ENCODE measurements at regions not wholly inside any gene's neighbourhood (a gene's known extent, or its start where the extent isn't known, plus 50 kb on each side); places are given as distances from the start of the nearest gene placed in this dataset.

- H3K4me3 ChIP-seq (ENCODE audit: low read depth, low read length) = no peak overlapping the region
- no peak for DNase-seq (ENCODE audit: low read depth, low spot score)
- ChIA-PET CTCF (no interaction called here), POLR2A (no interaction called here)
- TF ChIP-seq CTCF (IDR thresholded peaks at IDR 0.05; ENCODE audit: insufficient read depth, low read length, missing control alignments) = no peak
These were observed 179.7 kb upstream of the LRRC7 start for GRCh38 chr1:69388044-69388443.

GRCh38 chr1:69400128-69400527 lies 167.6 kb upstream of the LRRC7 start:
- DNase-seq (ENCODE audit: low read depth, low spot score) = no peak
- CTCF ChIA-PET = no interaction called here
- POLR2A ChIA-PET = no interaction called here
- TF ChIP-seq CTCF (IDR thresholded peaks at IDR 0.05; ENCODE audit: insufficient read depth, low read length, missing control alignments) = no peak
- H3K4me3 ChIP-seq (ENCODE audit: low read depth, low read length) = no peak overlapping the region

GRCh38 chr1:69401879-69402278 lies 165.8 kb upstream of the LRRC7 start:
- ChIA-PET POLR2A (no interaction called here), CTCF (no interaction called here)
- H3K4me3 ChIP-seq (ENCODE audit: low read depth, low read length) = no peak overlapping the region
- no peak for TF ChIP-seq CTCF (IDR thresholded peaks at IDR 0.05; ENCODE audit: insufficient read depth, low read length, missing control alignments)
- no peak for DNase-seq (ENCODE audit: low read depth, low spot score)

- POLR2A ChIA-PET = no interaction called here
- no peak for TF ChIP-seq CTCF (IDR thresholded peaks at IDR 0.05; ENCODE audit: insufficient read depth, low read length, missing control alignments)
- CTCF ChIA-PET = no interaction called here
- no peak overlapping the region for H3K4me3 ChIP-seq (ENCODE audit: low read depth, low read length)
- no peak for DNase-seq (ENCODE audit: low read depth, low spot score)
These were observed 163.9 kb upstream of the LRRC7 start for GRCh38 chr1:69403756-69404320.

- ChIA-PET POLR2A (no interaction called here), CTCF (no interaction called here)
- TF ChIP-seq CTCF (IDR thresholded peaks at IDR 0.05; ENCODE audit: insufficient read depth, low read length, missing control alignments) = no peak
- no peak for DNase-seq (ENCODE audit: low read depth, low spot score)
- H3K4me3 ChIP-seq (ENCODE audit: low read depth, low read length) = no peak overlapping the region
These were observed 163.2 kb upstream of the LRRC7 start for GRCh38 chr1:69404486-69404885.

- no peak for TF ChIP-seq CTCF (IDR thresholded peaks at IDR 0.05; ENCODE audit: insufficient read depth, low read length, missing control alignments)
- CTCF ChIA-PET = no interaction called here
- H3K4me3 ChIP-seq (ENCODE audit: low read depth, low read length) = no peak overlapping the region
- POLR2A ChIA-PET = interaction anchor here (0.6 kb wide), 1 partner anchor 736 kb away, joined by 3 read pairs; no protein-coding TSS in a partner anchor
- DNase-seq (ENCODE audit: low read depth, low spot score) = no peak
These were observed 161.5 kb upstream of the LRRC7 start for GRCh38 chr1:69406244-69406643.
